ENCODE measurements at regions not wholly inside any gene's neighbourhood (a gene's known extent, or its start where the extent isn't known, plus 50 kb on each side); places are given as distances from the start of the nearest gene placed in this dataset.

GRCh38 chr14:40273417-40273816 is 841.2 kb upstream of the FBXO33 start:
- TF ChIP-seq EP300 (IDR thresholded peaks at IDR 0.05) (no peak), CTCF (IDR thresholded peaks at IDR 0.05) (no peak), POLR2AphosphoS5 (IDR thresholded peaks at IDR 0.05) (no peak)

Data from stomach (tissue), 4 donors.